Large intestine (tissue), 3 donors: ENCODE measurements at regions not wholly inside any gene's neighbourhood (a gene's known extent, or its start where the extent isn't known, plus 50 kb on each side); places are given as distances from the start of the nearest gene placed in this dataset.
"Not testable (repeated sequence)": the region's sequence is repeated elsewhere in the genome, so short reads cannot be mapped to it uniquely, and the experiment has no call there.

Source experiments
- DNase-seq, 2 donors: peaks; one replicate each; pipeline versions ENCODE4 v3.0.0 to v3.0.0-alpha.2; 2013
- H3K27ac ChIP-seq: one replicate; pipeline ENCODE4 v1.5.1; 2013; ENCODE audit warnings: low read length
- H3K27me3 ChIP-seq: 2 replicates; pipeline ENCODE4 v1.6.1; 2013; ENCODE audit warnings: low read length; ENCODE audit not compliant: control insufficient read depth, insufficient read depth
- H3K36me3 ChIP-seq: 2 replicates; pipeline ENCODE4 v1.6.1; 2013; ENCODE audit warnings: low read length; ENCODE audit not compliant: control insufficient read depth, insufficient read depth
- H3K4me1 ChIP-seq: one replicate; pipeline ENCODE4 v1.6.1; 2013; ENCODE audit warnings: low read length; ENCODE audit not compliant: control insufficient read depth, insufficient read depth
- H3K4me3 ChIP-seq: one replicate; pipeline ENCODE4 v1.5.1; 2013; ENCODE audit warnings: low read length
- H3K9me3 ChIP-seq: one replicate; pipeline ENCODE4 v1.6.1; 2013; ENCODE audit warnings: mild to moderate bottlenecking, low read depth, low read length, moderate library complexity; ENCODE audit not compliant: control insufficient read depth
- WGBS: methylation state at CpG from one replicate; pipeline ENCODE4 v1.1.5; 2013; ENCODE audit warnings: low lambda C conversion rate; ENCODE audit not compliant: insufficient coverage; 5-methylcytosine and 5-hydroxymethylcytosine counted together

- H3K4me3 ChIP-seq: no peak overlapping the region
- DNase-seq: no peak
- H3K36me3 ChIP-seq: no peaks in the 10 kb centered on the region
- H3K27me3 ChIP-seq: no peaks in the 10 kb centered on the region
- H3K27ac ChIP-seq: no peak overlapping the region
- no peaks in the 10 kb centered on the region for H3K9me3 ChIP-seq
- WGBS: no CpG with 5 or more reads among the region's 5 CpGs
- no peaks in the 10 kb centered on the region for H3K4me1 ChIP-seq
These were observed 519.3 kb downstream of the HAPSTR1 start for GRCh38 chr16:9610727-9611126.

DNA sequence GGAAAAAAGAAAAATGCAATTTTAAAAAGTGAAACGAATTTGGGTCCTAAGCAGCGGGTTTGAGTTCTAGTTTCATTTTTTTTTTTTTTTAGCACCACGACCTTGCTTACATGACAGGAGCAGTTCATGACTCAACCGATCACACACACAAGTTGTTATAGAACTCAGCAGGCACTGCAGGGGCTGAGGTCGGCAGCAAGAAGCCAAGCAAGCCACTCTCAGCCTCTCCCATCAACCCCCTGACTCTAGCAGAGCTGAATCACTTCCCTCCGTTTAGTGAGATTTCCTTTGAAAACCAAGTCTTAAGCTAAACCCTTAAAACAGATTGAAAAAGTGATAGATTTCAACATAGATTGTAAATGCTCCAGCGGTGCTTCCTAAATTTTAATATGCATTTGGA is 520.8 kb downstream of the HAPSTR1 start:
- DNase-seq: no peak
- H3K27ac ChIP-seq: no peak overlapping the region

GRCh38 chr16:9614389-9614788 is 522.9 kb downstream of the HAPSTR1 start:
- H3K36me3 ChIP-seq: no peaks in the 10 kb centered on the region
- H3K4me1 ChIP-seq: no peaks in the 10 kb centered on the region
- WGBS: 88% methylated on average over 3 of the region's 6 CpGs
- no peak overlapping the region for H3K4me3 ChIP-seq
- H3K27ac ChIP-seq: no peak overlapping the region
- no peaks in the 10 kb centered on the region for H3K9me3 ChIP-seq
- DNase-seq: no peak
- no peaks in the 10 kb centered on the region for H3K27me3 ChIP-seq

More for the DNA sequence above, 520.8 kb downstream of the HAPSTR1 start:
- WGBS: 67% methylated on average over 1 of the region's 7 CpGs
- H3K4me3 ChIP-seq: no peak overlapping the region
- H3K27me3 ChIP-seq: no peaks in the 10 kb centered on the region
- H3K36me3 ChIP-seq: no peaks in the 10 kb centered on the region
- no peaks in the 10 kb centered on the region for H3K9me3 ChIP-seq
- H3K4me1 ChIP-seq: no peaks in the 10 kb centered on the region

GRCh38 chr16:9622268-9622667 is 530.8 kb downstream of the HAPSTR1 start:
- H3K4me3 ChIP-seq: no peak overlapping the region
- no peaks in the 10 kb centered on the region for H3K27me3 ChIP-seq
- DNase-seq: no peak
- H3K9me3 ChIP-seq: no peaks in the 10 kb centered on the region
- H3K4me1 ChIP-seq: no peaks in the 10 kb centered on the region
- no peaks in the 10 kb centered on the region for H3K36me3 ChIP-seq
- no peak overlapping the region for H3K27ac ChIP-seq
- 100% methylated on average over 1 of the region's 4 CpGs for WGBS

DNA sequence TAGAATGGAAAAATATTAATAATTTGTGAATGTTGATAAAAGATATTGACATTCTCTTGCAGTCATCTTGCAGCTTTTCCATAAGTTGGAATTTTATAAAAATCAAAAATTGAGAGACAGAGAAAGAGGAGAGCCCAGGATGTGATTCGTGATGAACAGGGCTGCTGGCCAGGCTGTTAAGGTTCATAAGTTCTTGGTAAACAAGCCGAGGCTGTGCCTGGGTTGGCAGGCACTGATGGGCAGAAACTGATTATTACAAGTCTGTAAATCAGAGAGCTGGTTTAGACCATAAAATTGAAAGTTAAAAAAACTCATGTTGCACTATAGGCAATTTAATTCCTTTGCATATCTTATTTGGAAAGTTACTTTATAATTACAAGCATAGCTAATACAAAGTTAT is 533.7 kb downstream of the HAPSTR1 start:
- Histone ChIP-seq H3K27ac (no peak overlapping the region), H3K36me3 (no peaks in the 10 kb centered on the region), H3K4me3 (no peak overlapping the region), H3K27me3 (no peaks in the 10 kb centered on the region), H3K9me3 (no peaks in the 10 kb centered on the region), H3K4me1 (no peaks in the 10 kb centered on the region)
- DNase-seq: no peak
- 14% methylated on average over 1 of the region's 2 CpGs for WGBS

DNA sequence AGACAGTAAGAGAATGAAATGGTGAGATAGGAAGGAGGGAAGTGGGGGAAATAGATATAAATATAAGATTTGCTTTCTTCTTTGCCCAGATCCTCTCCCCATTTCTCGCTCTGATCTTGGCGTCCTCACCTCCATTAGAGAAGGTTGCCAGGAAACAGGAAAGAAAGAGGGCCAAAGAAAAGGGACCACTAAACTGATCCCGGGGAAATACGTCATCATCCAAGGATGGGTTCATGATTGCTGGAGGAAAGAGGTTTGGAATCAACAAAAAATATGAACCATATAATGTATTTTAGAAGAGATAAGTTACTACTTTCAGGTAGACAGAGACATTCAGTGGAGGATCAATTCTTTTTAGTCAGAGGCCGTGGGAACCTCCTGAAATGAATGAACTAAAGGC is 536.0 kb downstream of the HAPSTR1 start:
- Histone ChIP-seq H3K4me3 (no peak overlapping the region), H3K4me1 (no peaks in the 10 kb centered on the region), H3K36me3 (no peaks in the 10 kb centered on the region), H3K27me3 (no peaks in the 10 kb centered on the region), H3K9me3 (no peaks in the 10 kb centered on the region), H3K27ac (no peak overlapping the region)
- 92% methylated on average over 2 of the region's 5 CpGs for WGBS
- no peak for DNase-seq

GRCh38 chr16:9630119-9630518 is 538.7 kb downstream of the HAPSTR1 start:
- H3K36me3 ChIP-seq: no peaks in the 10 kb centered on the region
- no CpG with 5 or more reads among the region's 3 CpGs for WGBS

GRCh38 chr16:9630985-9631384 is 539.5 kb downstream of the HAPSTR1 start:
- Histone ChIP-seq H3K4me3 (no peak overlapping the region), H3K27me3 (no peaks in the 10 kb centered on the region), H3K27ac (no peak overlapping the region), H3K4me1 (no peaks in the 10 kb centered on the region), H3K36me3 (no peaks in the 10 kb centered on the region), H3K9me3 (no peaks in the 10 kb centered on the region)
- no peak for DNase-seq
- 94% methylated on average over 3 of the region's 4 CpGs for WGBS

More at GRCh38 chr16:9630119-9630518, 538.7 kb downstream of the HAPSTR1 start:
- no peaks in the 10 kb centered on the region for H3K4me1 ChIP-seq
- DNase-seq: no peak
- H3K9me3 ChIP-seq: no peaks in the 10 kb centered on the region
- H3K27me3 ChIP-seq: no peaks in the 10 kb centered on the region
- H3K27ac ChIP-seq: no peak overlapping the region
- H3K4me3 ChIP-seq: no peak overlapping the region

DNA sequence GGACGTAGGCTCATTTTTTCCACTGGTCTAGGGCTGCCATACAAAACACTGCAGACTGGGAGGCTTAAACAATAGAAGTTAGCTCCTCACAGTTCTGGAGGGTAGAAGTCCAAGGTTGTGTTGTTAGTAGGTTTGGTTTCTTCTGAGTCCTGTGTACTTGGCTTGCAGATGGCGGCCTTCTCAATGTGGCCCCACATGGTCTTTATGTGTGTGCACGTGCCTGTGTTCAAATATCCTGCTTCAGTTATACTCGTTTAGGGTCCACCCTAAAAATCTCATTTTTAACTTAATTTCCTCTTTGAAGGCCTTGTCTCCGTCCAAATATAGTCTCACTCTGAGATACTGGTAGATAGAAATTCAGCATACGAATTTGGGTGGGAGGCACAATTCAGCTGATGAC is 542.4 kb downstream of the HAPSTR1 start:
- WGBS: 100% methylated on average over 1 of the region's 6 CpGs
- Histone ChIP-seq H3K9me3 (no peaks in the 10 kb centered on the region), H3K36me3 (no peaks in the 10 kb centered on the region), H3K4me1 (no peaks in the 10 kb centered on the region), H3K4me3 (no peak overlapping the region), H3K27me3 (no peaks in the 10 kb centered on the region), H3K27ac (no peak overlapping the region)
- DNase-seq: no peak

DNA sequence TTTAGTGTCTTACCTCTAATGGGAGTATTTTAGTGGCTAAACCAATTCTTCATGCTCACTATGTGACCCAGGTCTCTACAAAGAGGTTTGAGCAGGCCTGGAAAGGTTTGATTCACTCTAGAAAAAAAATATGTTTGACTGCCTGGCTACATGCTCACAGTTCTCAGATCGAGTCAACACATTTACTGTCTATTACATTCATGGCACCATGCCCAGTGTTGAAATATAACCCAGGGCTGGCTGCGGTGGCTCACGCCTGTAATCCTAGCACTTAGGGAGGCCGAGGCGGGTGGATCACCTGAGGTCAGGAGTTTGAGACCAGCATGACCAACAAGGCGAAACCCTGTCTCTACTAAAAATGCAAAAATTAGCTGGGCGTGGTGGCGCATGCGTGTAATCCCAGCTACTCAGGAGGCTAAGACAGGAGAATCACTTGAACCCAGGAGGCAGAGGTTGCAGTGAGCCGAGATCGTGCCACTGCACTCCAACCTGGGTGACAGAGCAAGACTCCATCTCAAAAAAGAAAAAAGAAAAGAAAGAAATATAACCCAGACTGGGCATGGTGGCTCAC is 543.8 kb downstream of the HAPSTR1 start:
- H3K27ac ChIP-seq, H3K27me3 ChIP-seq, H3K36me3 ChIP-seq, H3K9me3 ChIP-seq, H3K4me3 ChIP-seq, H3K4me1 ChIP-seq, DNase-seq: not testable (repeated sequence)
- no CpG with 5 or more reads among the region's 11 CpGs for WGBS

DNA sequence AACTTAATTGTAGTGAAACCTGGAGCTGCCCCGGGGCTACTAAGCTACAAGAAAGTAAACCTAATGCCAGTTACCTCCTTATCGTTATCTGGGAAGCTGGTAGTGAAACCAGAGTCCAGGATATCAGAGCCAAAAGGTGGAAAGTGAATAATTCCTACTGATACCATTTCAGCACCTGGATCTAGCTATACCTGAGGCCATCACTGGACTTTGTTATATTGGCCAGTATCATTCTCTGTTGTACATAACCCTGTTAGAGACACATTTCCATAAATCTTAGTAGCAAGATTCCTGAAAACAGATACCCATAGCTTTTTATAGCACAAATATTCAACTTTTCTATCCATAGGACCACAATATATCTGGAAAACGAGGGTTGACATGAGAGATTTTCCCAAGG is 538.0 kb downstream of the GRIN2A start:
- H3K27me3 ChIP-seq: no peaks in the 10 kb centered on the region
- H3K4me3 ChIP-seq: no peak overlapping the region
- no peaks in the 10 kb centered on the region for H3K4me1 ChIP-seq
- no peak overlapping the region for H3K27ac ChIP-seq
- H3K36me3 ChIP-seq: no peaks in the 10 kb centered on the region
- WGBS: 83% methylated on average over 1 of the region's 3 CpGs
- no peaks in the 10 kb centered on the region for H3K9me3 ChIP-seq
- DNase-seq: no peak
